OCI-LY3 (cell line): ENCODE measurements at regions not wholly inside any gene's neighbourhood (a gene's known extent, or its start where the extent isn't known, plus 50 kb on each side); places are given as distances from the start of the nearest gene placed in this dataset.
"Not testable (repeated sequence)": the region's sequence is repeated elsewhere in the genome, so short reads cannot be mapped to it uniquely, and the experiment has no call there.

ENCODE experiments used
- H2AFZ ChIP-seq: fragments of 200-600, 300-600 bp; shearing (Covaris generic); 2 replicates; pipeline ENCODE4 v1.6.0; 2014; ENCODE audit warnings: antibody characterized with exemption, low read depth, low read length
- H3K27ac ChIP-seq: fragments of 200-600, 300-600 bp; sonication (generic); 2 replicates; pipeline ENCODE4 v1.5.1; 2014; ENCODE audit warnings: mild to moderate bottlenecking, low read length, moderate library complexity, mixed read lengths
- H3K27me3 ChIP-seq: fragments of 200-600, 300-600 bp; sonication (generic); 2 replicates; pipeline ENCODE4 v1.6.1; 2014; ENCODE audit warnings: low read depth, low read length, mixed read lengths
- H3K36me3 ChIP-seq: fragments of 200-600, 300-600 bp; sonication (generic); replicated peaks from 2 replicates; pipeline ENCODE3; 2014; ENCODE audit warnings: low read depth, low read length, mixed read lengths
- H3K4me1 ChIP-seq: fragments of 300-600, 200-600 bp; sonication (generic); 2 replicates; pipeline ENCODE4 v1.6.1; 2014; ENCODE audit warnings: low read length, mixed read lengths
- H3K4me2 ChIP-seq: fragments of 200-600, 300-600 bp; sonication (generic); 2 replicates; pipeline ENCODE4 v1.6.1; 2014; ENCODE audit warnings: low read length, mixed read lengths
- H3K4me3 ChIP-seq: fragments of 300-600, 200-600 bp; sonication (generic); 2 replicates; pipeline ENCODE4 v1.5.1; 2014; ENCODE audit warnings: antibody characterized with exemption, mild to moderate bottlenecking, low read length, moderate library complexity
- H3K79me2 ChIP-seq: fragments of 300-600, 200-600 bp; shearing (Covaris generic); 2 replicates; pipeline ENCODE4 v1.6.1; 2014; ENCODE audit warnings: mild to moderate bottlenecking, low read length, mixed read lengths
- H3K9ac ChIP-seq: fragments of 300-600, 200-600 bp; shearing (Covaris generic); 2 replicates; pipeline ENCODE4 v1.6.0; 2014; ENCODE audit warnings: mild to moderate bottlenecking, low read length, moderate library complexity
- H3K9me3 ChIP-seq: fragments of 200-600, 300-600 bp; shearing (Covaris generic); 2 replicates; pipeline ENCODE4 v1.6.1; 2014; ENCODE audit warnings: low read length, mixed read lengths; ENCODE audit not compliant: insufficient read depth
- H4K20me1 ChIP-seq: fragments of 200-600, 300-600 bp; sonication (generic); 2 replicates; pipeline ENCODE4 v1.6.1; 2016; ENCODE audit warnings: low read length, mixed read lengths; ENCODE audit not compliant: insufficient read depth
- CTCF ChIP-seq: fragments of 200-600, 300-600 bp; sonication (generic); IDR thresholded peaks from 2 replicates; pipeline ENCODE4 v1.5.1; 2014; ENCODE audit warnings: antibody characterized with exemption, low read length, low read depth
- EZH2phosphoT487 ChIP-seq: fragments of 200-600 bp; shearing (Covaris generic); IDR thresholded peaks from 2 replicates; pipeline ENCODE4 v1.6.1; 2018; ENCODE audit warnings: antibody characterized with exemption, mixed run types, low read depth

GRCh38 chr3:177807150-177807875 lies 610.0 kb upstream of the TBL1XR1 start:
- Histone ChIP-seq H3K9me3 (no peaks in the 10 kb centered on the region), H3K36me3 (no peaks in the 10 kb centered on the region), H3K27me3 (peaks cover 5% of the 10 kb centered on the region; the same call in 1 of the 2 replicates)

GRCh38 chr3:177808928-177809478 lies 611.7 kb upstream of the TBL1XR1 start:
- not testable (repeated sequence) for H3K36me3 ChIP-seq, H3K27ac ChIP-seq, H2AFZ ChIP-seq, H3K27me3 ChIP-seq, H3K9me3 ChIP-seq, H3K9ac ChIP-seq, H3K4me3 ChIP-seq, H3K79me2 ChIP-seq, H3K4me2 ChIP-seq, H4K20me1 ChIP-seq
- peaks cover 16% of the 10 kb centered on the region for H3K4me1 ChIP-seq

More at GRCh38 chr3:177807150-177807875, 610.0 kb upstream of the TBL1XR1 start:
- H3K79me2 ChIP-seq: no peaks in the 10 kb centered on the region
- no peak overlapping the region for H3K4me2 ChIP-seq
- no peak overlapping the region for H2AFZ ChIP-seq
- no peak overlapping the region for H3K9ac ChIP-seq
- H3K4me1 ChIP-seq: peaks cover 16% of the 10 kb centered on the region
- H4K20me1 ChIP-seq: no peaks in the 10 kb centered on the region
- H3K27ac ChIP-seq: no peak overlapping the region
- no peak overlapping the region for H3K4me3 ChIP-seq
- TF ChIP-seq CTCF: no peak
- TF ChIP-seq EZH2phosphoT487: no peak

GRCh38 chr3:177810162-177810623 lies 612.9 kb upstream of the TBL1XR1 start:
- H3K4me3 ChIP-seq: no peak overlapping the region
- H3K27me3 ChIP-seq: peaks cover 6% of the 10 kb centered on the region
- H3K9me3 ChIP-seq: no peaks in the 10 kb centered on the region
- H4K20me1 ChIP-seq: no peaks in the 10 kb centered on the region
- H3K4me1 ChIP-seq: peaks cover 17% of the 10 kb centered on the region
- no peak for TF ChIP-seq CTCF
- TF ChIP-seq EZH2phosphoT487: no peak
- no peaks in the 10 kb centered on the region for H3K79me2 ChIP-seq
- no peak overlapping the region for H2AFZ ChIP-seq
- no peaks in the 10 kb centered on the region for H3K36me3 ChIP-seq
- no peak overlapping the region for H3K9ac ChIP-seq
- H3K27ac ChIP-seq: no peak overlapping the region
- no peak overlapping the region for H3K4me2 ChIP-seq

- Histone ChIP-seq H3K9ac (no peak overlapping the region), H4K20me1 (no peaks in the 10 kb centered on the region), H3K27me3 (peaks cover 6% of the 10 kb centered on the region), H3K4me2 (peak overlapping the region; percentile 33), H3K4me3 (no peak overlapping the region), H3K4me1 (peaks cover 21% of the 10 kb centered on the region), H2AFZ (no peak overlapping the region), H3K27ac (no peak overlapping the region), H3K79me2 (no peaks in the 10 kb centered on the region), H3K9me3 (no peaks in the 10 kb centered on the region), H3K36me3 (no peaks in the 10 kb centered on the region)
- TF ChIP-seq EZH2phosphoT487: no peak
- no peak for TF ChIP-seq CTCF
These were observed 613.8 kb upstream of the TBL1XR1 start for GRCh38 chr3:177811112-177811511.
